Transverse colon (tissue), 4 donors: ENCODE measurements at regions not wholly inside any gene's neighbourhood (a gene's known extent, or its start where the extent isn't known, plus 50 kb on each side); places are given as distances from the start of the nearest gene placed in this dataset.

Experiments used
- DNase-seq: peaks from one replicate; pipeline ENCODE4 v3.0.0-alpha.2; 2019
- H3K27ac ChIP-seq, 4 donors: fragments of 200-600 bp; sonication (generic); 2 replicates each; pipeline ENCODE4 v1.5.1; 2016 to 2018; ENCODE audit warnings: inconsistent platforms in 4 of 4
- H3K27me3 ChIP-seq: fragments of 200-600 bp; sonication (generic); 2 replicates; pipeline ENCODE4 v1.5.1; 2017; ENCODE audit warnings: inconsistent platforms
- H3K36me3 ChIP-seq, 4 donors: fragments of 200-600 bp; sonication (generic); 2 replicates each; pipeline ENCODE4 v1.5.1; 2017 to 2019; ENCODE audit warnings: inconsistent platforms in 4 of 4
- H3K4me1 ChIP-seq, 4 donors: fragments of 200-600 bp; sonication (generic); 2 replicates each; pipeline ENCODE4 v1.5.1; 2017 to 2020; ENCODE audit warnings: inconsistent platforms in 4 of 4
- H3K4me3 ChIP-seq, 4 donors: fragments of 200-600 bp; sonication (generic); 1 replicate in 1 of 4; 2 replicates in 3 of 4; pipeline versions ENCODE4 v1.5.1 to v1.6.1; 2017 to 2019; ENCODE audit warnings: inconsistent platforms in 4 of 4
- H3K9me3 ChIP-seq, 2 donors: fragments of 200-600 bp; sonication (generic); 2 replicates each; pipeline ENCODE4 v1.5.1; 2017 to 2019; ENCODE audit warnings: inconsistent platforms in 2 of 2
- CTCF ChIP-seq, 5 experiments: fragments of 200-600 bp in 3 of 5; fragments of 450-650 bp in 2 of 5; sonication (generic) in 3 of 5; IDR thresholded peaks; 1 replicate in 2 of 5; 2 replicates in 3 of 5; pipeline ENCODE4 v1.5.1; 2016 to 2017; ENCODE audit warnings: antibody characterized with exemption in 5 of 5, inconsistent platforms in 3 of 5, mild to moderate bottlenecking in 2 of 5, moderate library complexity in 1 of 5
- EP300 ChIP-seq: sonication (generic); formaldehyde crosslinking; IDR thresholded peaks from one replicate; pipeline ENCODE4 v1.6.1; 2017; ENCODE audit warnings: antibody characterized with exemption, low read depth
- POLR2A ChIP-seq: fragments of 450-650 bp; IDR thresholded peaks from one replicate; pipeline ENCODE4 v1.6.1; 2016; ENCODE audit warnings: antibody characterized with exemption, mild to moderate bottlenecking, moderate library complexity
- POLR2AphosphoS5 ChIP-seq, 3 donors: sonication (generic); formaldehyde crosslinking; IDR thresholded peaks; one replicate each; pipeline ENCODE4 v1.6.1; 2016; ENCODE audit warnings: antibody characterized with exemption in 3 of 3
- WGBS, 2 donors: methylation state at CpG; one replicate each; pipeline ENCODE4 v1.1.5; 2018; ENCODE audit warnings: low coverage in 1 of 2; 5-methylcytosine and 5-hydroxymethylcytosine counted together
- in situ Hi-C, 4 donors: fragments of 200-750 bp; cut with MboI; loops; one replicate each; pipeline versions ENCODE4 v1.15.0 to v1.15.1; 2017; ENCODE audit warnings: low sequenced_read_pairs in 3 of 4, low pct_ligation_motif_present in 1 of 4, low pct_unique_long_range_greater_than_20kb in 1 of 4
- intact Hi-C: fragments of 100-400 bp; cut with DNase I; formaldehyde crosslinking; loops from one replicate; pipeline ENCODE4 v1.15.1; 2023; ENCODE audit warnings: low total_unique reads

DNA sequence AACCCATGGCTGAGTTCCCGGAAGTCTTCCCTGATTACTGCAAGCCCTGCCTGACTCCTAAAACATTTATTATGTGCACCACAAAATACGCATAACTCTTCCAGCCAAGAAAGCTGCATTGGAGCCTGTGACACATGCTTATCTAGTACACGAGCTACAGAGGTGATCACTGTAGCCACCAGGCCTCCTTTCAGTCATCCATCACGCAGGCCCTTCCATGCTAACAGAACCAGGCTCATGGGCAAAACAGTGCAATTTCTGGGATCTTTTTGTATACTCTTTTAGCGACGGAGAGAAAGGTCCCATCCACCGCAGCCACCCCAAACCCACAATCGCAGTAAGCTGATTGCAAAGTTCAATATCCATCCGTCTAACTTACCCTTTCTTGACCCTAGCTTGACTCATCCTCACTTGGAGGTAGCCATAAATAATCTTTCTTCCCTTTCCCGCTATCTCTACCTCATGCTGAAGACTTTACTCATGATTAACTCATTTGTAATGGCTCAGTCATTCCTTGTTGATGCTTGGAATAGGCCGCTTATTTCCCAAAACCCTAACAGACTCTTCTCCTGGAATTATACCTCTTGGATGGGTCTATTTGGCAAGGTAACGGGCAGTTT lies 1203.5 kb downstream of the TYW1 start:
- H3K27ac ChIP-seq: no peak overlapping the region
- no peak overlapping the region for H3K4me3 ChIP-seq
- H3K9me3 ChIP-seq: no peaks in the 10 kb centered on the region
- TF ChIP-seq POLR2AphosphoS5 (IDR thresholded peaks at IDR 0.05) (no peak), EP300 (no peak), CTCF (IDR thresholded peaks at IDR 0.05) (no peak), POLR2A (no peak)
- no peak for DNase-seq
- intact Hi-C loops: no loop called here
- H3K27me3 ChIP-seq: no peaks in the 10 kb centered on the region
- in situ Hi-C loops: no loop called here
- H3K4me1 ChIP-seq: no peaks in the 10 kb centered on the region
- no peaks in the 10 kb centered on the region for H3K36me3 ChIP-seq
- 67 to 79% methylated on average over 3 to 12 of the region's 12 CpGs for WGBS, 2 donors

DNA sequence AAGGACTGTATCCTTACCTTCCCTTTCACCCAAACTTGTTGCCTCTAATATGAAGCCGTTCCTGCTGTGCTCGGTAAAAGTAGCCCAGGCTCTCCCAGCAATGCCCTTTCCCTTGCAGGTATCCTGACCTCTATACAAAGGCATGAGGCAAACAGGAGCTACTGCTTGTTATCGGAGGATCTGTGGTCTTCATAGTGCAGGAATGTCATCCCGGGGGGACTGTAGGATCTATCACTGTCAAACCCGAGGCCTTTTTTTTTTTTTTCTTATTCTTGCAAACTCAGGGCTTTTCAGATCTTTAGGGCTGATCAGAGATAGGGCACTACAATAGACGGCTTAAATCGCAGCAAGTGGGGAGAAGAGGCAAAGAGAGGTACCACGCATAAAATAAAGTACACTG lies 1206.6 kb downstream of the TYW1 start:
- no peak for DNase-seq
- Histone ChIP-seq H3K27me3 (no peaks in the 10 kb centered on the region), H3K4me3 (no peak overlapping the region), H3K36me3 (no peaks in the 10 kb centered on the region), H3K27ac (no peak overlapping the region), H3K4me1 (no peaks in the 10 kb centered on the region), H3K9me3 (no peaks in the 10 kb centered on the region)
- WGBS, 2 donors: 70 to 86% methylated on average over 2 to 8 of the region's 8 CpGs
- in situ Hi-C loops: no loop called here
- intact Hi-C loops: no loop called here
- TF ChIP-seq EP300 (no peak), POLR2AphosphoS5 (IDR thresholded peaks at IDR 0.05) (no peak), POLR2A (no peak), CTCF (IDR thresholded peaks at IDR 0.05) (no peak)

DNA sequence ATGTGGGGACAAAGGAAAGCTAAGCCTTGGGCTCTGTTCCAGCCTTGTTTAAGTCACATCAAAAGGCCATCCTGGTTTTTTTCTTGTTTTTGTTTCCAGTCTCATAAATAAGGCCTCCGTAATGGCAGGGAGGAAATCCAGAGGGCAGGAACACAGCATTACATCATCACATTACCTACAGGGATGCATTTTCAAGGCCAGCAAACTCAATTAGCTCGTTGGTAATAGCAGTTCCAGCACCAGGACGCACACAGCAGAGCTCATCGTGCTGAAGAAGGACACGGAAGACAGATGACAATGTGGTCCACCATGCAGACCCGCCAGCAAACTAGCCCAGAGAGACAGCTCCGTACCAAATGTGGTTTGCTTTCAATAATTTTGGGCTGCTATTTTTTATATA lies 1209.2 kb downstream of the TYW1 start:
- in situ Hi-C loops (no loop called here), intact Hi-C loops (no loop called here)
- TF ChIP-seq EP300 (no peak), CTCF (IDR thresholded peaks at IDR 0.05) (no peak), POLR2AphosphoS5 (IDR thresholded peaks at IDR 0.05) (no peak), POLR2A (no peak)
- Histone ChIP-seq H3K36me3 (no peaks in the 10 kb centered on the region), H3K27ac (no peak overlapping the region), H3K4me1 (no peaks in the 10 kb centered on the region), H3K27me3 (no peaks in the 10 kb centered on the region), H3K9me3 (no peaks in the 10 kb centered on the region), H3K4me3 (no peak overlapping the region)
- 69% methylated on average over 7 of the region's 7 CpGs; no CpG with 5 or more reads in 1 of the 2 donors for WGBS, 2 donors
- DNase-seq: no peak

DNA sequence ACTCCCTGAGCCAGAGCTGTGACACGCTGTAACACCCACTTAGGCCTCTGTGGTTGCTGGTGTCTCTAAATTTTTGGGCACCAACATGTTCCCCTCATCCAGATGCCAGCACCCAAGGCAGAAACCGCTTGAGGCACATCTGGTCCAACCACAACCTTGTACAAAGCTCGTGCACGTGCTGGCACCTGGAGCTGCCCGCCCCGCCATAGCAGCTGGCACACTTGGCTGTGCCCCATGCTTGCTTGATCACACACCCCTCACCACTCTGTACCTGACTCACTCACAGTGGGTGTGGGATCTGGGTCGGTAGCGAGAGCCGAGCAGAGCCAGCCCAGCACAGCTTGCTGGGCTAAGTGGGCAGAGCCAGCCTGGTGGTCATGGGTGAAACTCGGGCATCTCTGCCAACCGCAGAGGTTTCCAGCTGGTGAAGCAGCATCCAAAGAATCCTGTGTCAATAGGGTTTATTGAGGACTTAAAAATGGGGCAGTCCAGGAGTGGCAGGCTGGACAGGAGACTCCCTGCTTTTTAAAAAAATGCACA lies 1210.4 kb downstream of the TYW1 start:
- Histone ChIP-seq H3K27ac (no peak overlapping the region), H3K36me3 (no peaks in the 10 kb centered on the region), H3K4me1 (no peaks in the 10 kb centered on the region), H3K27me3 (no peaks in the 10 kb centered on the region), H3K4me3 (no peak overlapping the region), H3K9me3 (no peaks in the 10 kb centered on the region)
- TF ChIP-seq POLR2AphosphoS5 (IDR thresholded peaks at IDR 0.05): no peak
- no peak for TF ChIP-seq EP300
- TF ChIP-seq POLR2A: no peak
- no peak for TF ChIP-seq CTCF (IDR thresholded peaks at IDR 0.05)
- whole genome bisulfite sequencing, 2 donors: 85% methylated on average over 11 of the region's 11 CpGs; no CpG with 5 or more reads in 1 of the 2 donors
- DNase-seq: no peak
- intact Hi-C loops: no loop called here
- in situ Hi-C loops: no loop called here
